ENCODE measurements at regions not wholly inside any gene's neighbourhood (a gene's known extent, or its start where the extent isn't known, plus 50 kb on each side); places are given as distances from the start of the nearest gene placed in this dataset.

- Mint-ChIP-seq H3K27me3 (ENCODE audit: low read depth) (peaks cover 16% of the 10 kb centered on the region), H3K4me1 (ENCODE audit: low read depth) (no peaks in the 10 kb centered on the region), H3K27ac (no peak overlapping the region), H3K9me3 (no peaks in the 10 kb centered on the region), H3K4me3 (no peak overlapping the region), H3K36me3 (ENCODE audit: low read depth) (no peaks in the 10 kb centered on the region)
- no peak for DNase-seq (ENCODE audit: low spot score)
Observed at GRCh38 chr14:51395361-51395849, 155.4 kb downstream of the TMX1 start.

- H3K27me3 Mint-ChIP-seq (ENCODE audit: low read depth), result peaks cover 16% of the 10 kb centered on the region
- H3K9me3 Mint-ChIP-seq, result no peaks in the 10 kb centered on the region
- no peak overlapping the region for H3K4me3 Mint-ChIP-seq
- no peak for DNase-seq (ENCODE audit: low spot score)
- no peaks in the 10 kb centered on the region for H3K4me1 Mint-ChIP-seq (ENCODE audit: low read depth)
- no peak overlapping the region for H3K27ac Mint-ChIP-seq
- H3K36me3 Mint-ChIP-seq (ENCODE audit: low read depth), result no peaks in the 10 kb centered on the region
Observed at GRCh38 chr14:51396222-51396815, 156.3 kb downstream of the TMX1 start.

- peaks cover 14% of the 10 kb centered on the region for H3K27me3 Mint-ChIP-seq (ENCODE audit: low read depth)
- no peaks in the 10 kb centered on the region for H3K4me1 Mint-ChIP-seq (ENCODE audit: low read depth)
- no peaks in the 10 kb centered on the region for H3K9me3 Mint-ChIP-seq
- H3K27ac Mint-ChIP-seq, result no peak overlapping the region
- no peak for DNase-seq (ENCODE audit: low spot score)
- no peaks in the 10 kb centered on the region for H3K36me3 Mint-ChIP-seq (ENCODE audit: low read depth)
- no peak overlapping the region for H3K4me3 Mint-ChIP-seq
Observed at GRCh38 chr14:51398898-51399297, 158.9 kb downstream of the TMX1 start.

- H3K9me3 Mint-ChIP-seq, result no peaks in the 10 kb centered on the region
- H3K4me3 Mint-ChIP-seq, result no peak overlapping the region
- H3K27ac Mint-ChIP-seq, result no peak overlapping the region
- H3K36me3 Mint-ChIP-seq (ENCODE audit: low read depth), result no peaks in the 10 kb centered on the region
- no peak for DNase-seq (ENCODE audit: low spot score)
- H3K4me1 Mint-ChIP-seq (ENCODE audit: low read depth), result no peaks in the 10 kb centered on the region
- peaks cover 11% of the 10 kb centered on the region for H3K27me3 Mint-ChIP-seq (ENCODE audit: low read depth)
Observed at GRCh38 chr14:51400139-51400538, 160.1 kb downstream of the TMX1 start.

- Mint-ChIP-seq H3K27me3 (ENCODE audit: low read depth) (peaks cover 17% of the 10 kb centered on the region), H3K4me3 (no peak overlapping the region), H3K9me3 (no peaks in the 10 kb centered on the region), H3K4me1 (ENCODE audit: low read depth) (no peaks in the 10 kb centered on the region), H3K36me3 (ENCODE audit: low read depth) (no peaks in the 10 kb centered on the region), H3K27ac (no peak overlapping the region)
- no peak for DNase-seq (ENCODE audit: low spot score)
Observed at GRCh38 chr14:51401272-51401671, 161.2 kb downstream of the TMX1 start.

- H3K4me1 Mint-ChIP-seq (ENCODE audit: low read depth), result no peaks in the 10 kb centered on the region
- no peak overlapping the region for H3K4me3 Mint-ChIP-seq
- H3K27me3 Mint-ChIP-seq (ENCODE audit: low read depth), result peaks cover 20% of the 10 kb centered on the region
- DNase-seq (ENCODE audit: low spot score), result no peak
- H3K27ac Mint-ChIP-seq, result no peak overlapping the region
- no peaks in the 10 kb centered on the region for H3K36me3 Mint-ChIP-seq (ENCODE audit: low read depth)
- H3K9me3 Mint-ChIP-seq, result no peaks in the 10 kb centered on the region
Observed at GRCh38 chr14:51401756-51402155, 161.7 kb downstream of the TMX1 start.

GRCh38 chr14:51410897-51411296 is 170.8 kb downstream of the TMX1 start:
- Mint-ChIP-seq H3K36me3 (ENCODE audit: low read depth) (no peaks in the 10 kb centered on the region), H3K4me1 (ENCODE audit: low read depth) (no peaks in the 10 kb centered on the region), H3K4me3 (no peak overlapping the region), H3K9me3 (peaks cover 6% of the 10 kb centered on the region), H3K27me3 (ENCODE audit: low read depth) (peaks cover 5% of the 10 kb centered on the region), H3K27ac (no peak overlapping the region)
- DNase-seq (ENCODE audit: low spot score), result no peak

GRCh38 chr14:51419685-51420084 is 179.6 kb downstream of the TMX1 start:
- H3K4me3 Mint-ChIP-seq, result no peak overlapping the region
- no peaks in the 10 kb centered on the region for H3K27me3 Mint-ChIP-seq (ENCODE audit: low read depth)
- peaks cover 29% of the 10 kb centered on the region for H3K9me3 Mint-ChIP-seq
- H3K4me1 Mint-ChIP-seq (ENCODE audit: low read depth), result peaks cover 4% of the 10 kb centered on the region
- peak overlapping the region; percentile 70 for H3K27ac Mint-ChIP-seq
- no peak for DNase-seq (ENCODE audit: low spot score)
- H3K36me3 Mint-ChIP-seq (ENCODE audit: low read depth), result peaks cover 1% of the 10 kb centered on the region

GRCh38 chr14:51422704-51423103 is 182.7 kb downstream of the TMX1 start:
- H3K36me3 Mint-ChIP-seq (ENCODE audit: low read depth), result peaks cover 1% of the 10 kb centered on the region
- no peak overlapping the region for H3K4me3 Mint-ChIP-seq
- DNase-seq (ENCODE audit: low spot score), result no peak
- H3K9me3 Mint-ChIP-seq, result peaks cover 18% of the 10 kb centered on the region
- peaks cover 4% of the 10 kb centered on the region for H3K4me1 Mint-ChIP-seq (ENCODE audit: low read depth)
- no peak overlapping the region for H3K27ac Mint-ChIP-seq
- no peaks in the 10 kb centered on the region for H3K27me3 Mint-ChIP-seq (ENCODE audit: low read depth)

GRCh38 chr14:51424041-51424440 is 184.0 kb downstream of the TMX1 start:
- Mint-ChIP-seq H3K4me1 (ENCODE audit: low read depth) (peaks cover 4% of the 10 kb centered on the region), H3K9me3 (peaks cover 14% of the 10 kb centered on the region), H3K36me3 (ENCODE audit: low read depth) (peaks cover 1% of the 10 kb centered on the region), H3K27ac (no peak overlapping the region), H3K27me3 (ENCODE audit: low read depth) (no peaks in the 10 kb centered on the region), H3K4me3 (no peak overlapping the region)
- DNase-seq (ENCODE audit: low spot score), result no peak

- peaks cover 1% of the 10 kb centered on the region for H3K36me3 Mint-ChIP-seq (ENCODE audit: low read depth)
- DNase-seq (ENCODE audit: low spot score), result no peak
- peaks cover 7% of the 10 kb centered on the region for H3K9me3 Mint-ChIP-seq
- H3K27me3 Mint-ChIP-seq (ENCODE audit: low read depth), result no peaks in the 10 kb centered on the region
- H3K27ac Mint-ChIP-seq, result no peak overlapping the region
- peaks cover 4% of the 10 kb centered on the region for H3K4me1 Mint-ChIP-seq (ENCODE audit: low read depth)
- no peak overlapping the region for H3K4me3 Mint-ChIP-seq
Observed at GRCh38 chr14:51424561-51425251, 184.7 kb downstream of the TMX1 start.

- Mint-ChIP-seq H3K27ac (no peak overlapping the region), H3K36me3 (ENCODE audit: low read depth) (no peaks in the 10 kb centered on the region), H3K4me3 (no peak overlapping the region), H3K4me1 (ENCODE audit: low read depth) (no peaks in the 10 kb centered on the region), H3K9me3 (no peaks in the 10 kb centered on the region), H3K27me3 (ENCODE audit: low read depth) (peaks cover 6% of the 10 kb centered on the region)
- no peak for DNase-seq (ENCODE audit: low spot score)
Observed at GRCh38 chr14:51428981-51429380, 188.9 kb downstream of the TMX1 start.

GRCh38 chr14:51430079-51430478 is 190.0 kb downstream of the TMX1 start:
- no peak overlapping the region for H3K4me3 Mint-ChIP-seq

GRCh38 chr14:51430633-51431032 is 190.6 kb downstream of the TMX1 start:
- no peak overlapping the region for H3K4me3 Mint-ChIP-seq
- H3K9me3 Mint-ChIP-seq, result no peaks in the 10 kb centered on the region
- no peaks in the 10 kb centered on the region for H3K36me3 Mint-ChIP-seq (ENCODE audit: low read depth)
- H3K4me1 Mint-ChIP-seq (ENCODE audit: low read depth), result no peaks in the 10 kb centered on the region
- no peak overlapping the region for H3K27ac Mint-ChIP-seq
- H3K27me3 Mint-ChIP-seq (ENCODE audit: low read depth), result peaks cover 6% of the 10 kb centered on the region
- no peak for DNase-seq (ENCODE audit: low spot score)

More at GRCh38 chr14:51430079-51430478, 190.0 kb downstream of the TMX1 start:
- no peaks in the 10 kb centered on the region for H3K9me3 Mint-ChIP-seq
- H3K36me3 Mint-ChIP-seq (ENCODE audit: low read depth), result no peaks in the 10 kb centered on the region
- DNase-seq (ENCODE audit: low spot score), result no peak
- H3K27me3 Mint-ChIP-seq (ENCODE audit: low read depth), result peaks cover 6% of the 10 kb centered on the region
- H3K4me1 Mint-ChIP-seq (ENCODE audit: low read depth), result no peaks in the 10 kb centered on the region
- no peak overlapping the region for H3K27ac Mint-ChIP-seq
